ENCODE measurements at regions not wholly inside any gene's neighbourhood (a gene's known extent, or its start where the extent isn't known, plus 50 kb on each side); places are given as distances from the start of the nearest gene placed in this dataset.

GRCh38 chr2:239543702-239544101 lies 142.9 kb upstream of the HDAC4 start:
- WGBS, 2 donors, result 93 to 99% methylated on average over 3 of the region's 3 CpGs
- no peaks in the 10 kb centered on the region for H3K27me3 ChIP-seq
- no peak overlapping the region for H3K27ac ChIP-seq
- intact Hi-C loops (cut with DNase I; ENCODE audit: low total_unique reads), result no loop called here
- H3K4me1 ChIP-seq, result no peaks in the 10 kb centered on the region
- no peak overlapping the region for H3K4me3 ChIP-seq
- H3K9me3 ChIP-seq, result no peaks in the 10 kb centered on the region
- TF ChIP-seq, protein P1, sequence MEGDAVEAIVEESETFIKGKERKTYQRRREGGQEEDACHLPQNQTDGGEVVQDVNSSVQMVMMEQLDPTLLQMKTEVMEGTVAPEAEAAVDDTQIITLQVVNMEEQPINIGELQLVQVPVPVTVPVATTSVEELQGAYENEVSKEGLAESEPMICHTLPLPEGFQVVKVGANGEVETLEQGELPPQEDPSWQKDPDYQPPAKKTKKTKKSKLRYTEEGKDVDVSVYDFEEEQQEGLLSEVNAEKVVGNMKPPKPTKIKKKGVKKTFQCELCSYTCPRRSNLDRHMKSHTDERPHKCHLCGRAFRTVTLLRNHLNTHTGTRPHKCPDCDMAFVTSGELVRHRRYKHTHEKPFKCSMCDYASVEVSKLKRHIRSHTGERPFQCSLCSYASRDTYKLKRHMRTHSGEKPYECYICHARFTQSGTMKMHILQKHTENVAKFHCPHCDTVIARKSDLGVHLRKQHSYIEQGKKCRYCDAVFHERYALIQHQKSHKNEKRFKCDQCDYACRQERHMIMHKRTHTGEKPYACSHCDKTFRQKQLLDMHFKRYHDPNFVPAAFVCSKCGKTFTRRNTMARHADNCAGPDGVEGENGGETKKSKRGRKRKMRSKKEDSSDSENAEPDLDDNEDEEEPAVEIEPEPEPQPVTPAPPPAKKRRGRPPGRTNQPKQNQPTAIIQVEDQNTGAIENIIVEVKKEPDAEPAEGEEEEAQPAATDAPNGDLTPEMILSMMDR (IDR thresholded peaks at IDR 0.05), result no peak
- DNase-seq, result no peak
- no peaks in the 10 kb centered on the region for H3K36me3 ChIP-seq (ENCODE audit: low read depth, missing control alignments)

- intact Hi-C loops (cut with DNase I; ENCODE audit: low total_unique reads), result no loop called here
- Histone ChIP-seq H3K27me3 (no peaks in the 10 kb centered on the region), H3K27ac (no peak overlapping the region), H3K4me3 (no peak overlapping the region), H3K9me3 (no peaks in the 10 kb centered on the region), H3K4me1 (no peaks in the 10 kb centered on the region), H3K36me3 (ENCODE audit: low read depth, missing control alignments) (no peaks in the 10 kb centered on the region)
- no peak for TF ChIP-seq POLR2A (IDR thresholded peaks at IDR 0.05)
- TF ChIP-seq, protein P1 (IDR thresholded peaks at IDR 0.05), result no peak
- 84 to 90% methylated on average over 7 of the region's 7 CpGs for WGBS, 2 donors
- DNase-seq, result no peak
These were observed 139.4 kb upstream of the HDAC4 start for GRCh38 chr2:239540174-239540573.

DNA sequence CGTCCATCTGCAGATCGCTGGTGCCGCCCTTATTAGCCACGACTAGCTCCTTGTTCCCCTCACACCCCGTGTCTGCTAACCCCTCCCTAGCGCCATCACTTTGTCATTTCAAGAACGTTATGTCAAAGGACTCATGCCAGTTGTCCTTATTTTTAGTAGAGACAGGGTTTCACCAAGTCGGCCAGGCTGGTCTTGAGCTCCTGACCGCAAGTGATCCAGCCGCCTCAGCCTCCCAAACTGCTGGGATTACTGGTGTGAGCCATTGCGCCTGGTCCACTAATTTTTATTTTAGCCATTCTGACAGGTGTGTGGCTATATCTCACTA lies 138.9 kb upstream of the HDAC4 start:
- Histone ChIP-seq H3K4me1 (no peaks in the 10 kb centered on the region), H3K4me3 (no peak overlapping the region), H3K27ac (no peak overlapping the region), H3K27me3 (no peaks in the 10 kb centered on the region), H3K36me3 (ENCODE audit: low read depth, missing control alignments) (no peaks in the 10 kb centered on the region), H3K9me3 (no peaks in the 10 kb centered on the region)
- no peak for DNase-seq
- intact Hi-C loops (cut with DNase I; ENCODE audit: low total_unique reads), result no loop called here
- WGBS, 2 donors, result 93% methylated on average over 10 of the region's 11 CpGs
- TF ChIP-seq POLR2A (IDR thresholded peaks at IDR 0.05), result no peak
- TF ChIP-seq, protein P1 (IDR thresholded peaks at IDR 0.05), result no peak

DNA sequence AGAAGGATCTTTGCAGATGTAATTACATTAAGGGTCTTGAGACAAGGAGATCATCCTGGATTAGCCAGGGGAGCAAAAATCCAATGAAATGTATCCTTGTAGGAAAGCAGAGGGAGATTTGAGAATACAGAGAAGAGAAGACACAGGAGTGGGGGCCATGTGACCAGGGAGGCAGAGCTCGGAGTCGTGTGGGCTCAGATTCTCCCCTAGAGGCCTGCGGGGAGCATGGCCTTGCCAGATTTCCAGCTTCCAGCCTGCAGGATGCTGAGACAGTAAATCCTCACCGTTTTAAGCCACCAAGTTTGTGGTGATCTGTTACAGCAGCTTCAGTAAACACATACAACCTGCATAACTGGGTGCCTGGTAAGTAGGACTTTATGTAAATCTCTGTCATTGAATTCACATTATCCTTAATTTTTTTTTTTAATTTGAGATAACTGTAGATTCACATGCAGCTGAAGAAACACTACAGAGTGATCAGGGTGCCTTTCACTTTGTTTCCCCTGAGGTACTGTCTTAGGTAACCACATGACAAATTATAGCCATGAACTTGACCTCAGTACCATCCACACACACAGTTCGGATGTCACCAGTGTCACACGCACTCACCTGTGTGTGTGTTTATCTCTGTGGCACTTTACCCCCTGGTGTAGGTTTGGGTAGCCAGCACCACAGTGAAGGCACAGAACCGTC lies 138.4 kb upstream of the HDAC4 start:
- H3K36me3 ChIP-seq (ENCODE audit: low read depth, missing control alignments), result no peaks in the 10 kb centered on the region
- no peak overlapping the region for H3K4me3 ChIP-seq
- intact Hi-C loops (cut with DNase I; ENCODE audit: low total_unique reads), result no loop called here
- H3K27me3 ChIP-seq, result no peaks in the 10 kb centered on the region
- no peaks in the 10 kb centered on the region for H3K4me1 ChIP-seq
- TF ChIP-seq, protein P1 (IDR thresholded peaks at IDR 0.05), result no peak
- TF ChIP-seq POLR2A (IDR thresholded peaks at IDR 0.05), result no peak
- no peak overlapping the region for H3K27ac ChIP-seq
- DNase-seq, result no peak
- WGBS, 2 donors, result 69 to 82% methylated on average over 7 of the region's 7 CpGs
- no peaks in the 10 kb centered on the region for H3K9me3 ChIP-seq

- Histone ChIP-seq H3K4me3 (no peak overlapping the region), H3K9me3 (no peaks in the 10 kb centered on the region), H3K27me3 (no peaks in the 10 kb centered on the region), H3K27ac (no peak overlapping the region), H3K36me3 (ENCODE audit: low read depth, missing control alignments) (no peaks in the 10 kb centered on the region), H3K4me1 (peaks cover 3% of the 10 kb centered on the region)
- no peak for DNase-seq
- intact Hi-C loops (cut with DNase I; ENCODE audit: low total_unique reads), result no loop called here
- TF ChIP-seq, protein P1 (IDR thresholded peaks at IDR 0.05), result no peak
- no peak for TF ChIP-seq POLR2A (IDR thresholded peaks at IDR 0.05)
- 84 to 89% methylated on average over 10 of the region's 10 CpGs for WGBS, 2 donors
These were observed 137.7 kb upstream of the HDAC4 start for GRCh38 chr2:239538357-239539052.

Data from testis (tissue), 2 donors.